Activated T-cell treated with anti-CD3 and anti-CD28 coated beads, Interleukin-2, amount 50 U/mL, for 72 hours (primary cell): ENCODE measurements at regions not wholly inside any gene's neighbourhood (a gene's known extent, or its start where the extent isn't known, plus 50 kb on each side); places are given as distances from the start of the nearest gene placed in this dataset.

ENCODE experiments used
- ATAC-seq, 2 donors: fragments of 150-1000 bp; cut with Tn5 transposase; replicated peaks in 1 of 2; 2 replicates each; pipeline ENCODE4 v1.10.0; 2021; ENCODE audit warnings: moderate library complexity in 2 of 2, mild to moderate bottlenecking in 1 of 2
- DNase-seq, 2 donors: peaks; one replicate each; pipeline ENCODE4 v3.0.0; 2021 to 2022; ENCODE audit warnings: mixed read lengths in 1 of 2
- H3K27ac Mint-ChIP-seq: one replicate; pipeline ENCODE4 v1.8.0; 2022; ENCODE audit warnings: mild to moderate bottlenecking, moderate library complexity, mixed read lengths
- H3K27me3 Mint-ChIP-seq: one replicate; pipeline ENCODE4 v1.8.0; 2022; ENCODE audit warnings: low read depth, mixed read lengths
- H3K36me3 Mint-ChIP-seq, 2 donors: one replicate each; pipeline ENCODE4 v1.8.0; 2022; ENCODE audit warnings: mixed read lengths in 2 of 2, mild to moderate bottlenecking in 1 of 2; ENCODE audit not compliant: insufficient read depth in 2 of 2
- H3K4me1 Mint-ChIP-seq: one replicate; pipeline ENCODE4 v1.8.0; 2022; ENCODE audit warnings: low read depth, mixed read lengths
- H3K4me3 Mint-ChIP-seq, 2 donors: one replicate each; pipeline ENCODE4 v1.8.0; 2022; ENCODE audit warnings: mild to moderate bottlenecking in 2 of 2, mixed read lengths in 2 of 2, moderate library complexity in 2 of 2
- H3K9me3 Mint-ChIP-seq, 2 donors: one replicate each; pipeline ENCODE4 v1.8.0; 2022; ENCODE audit warnings: mixed read lengths in 2 of 2

DNA sequence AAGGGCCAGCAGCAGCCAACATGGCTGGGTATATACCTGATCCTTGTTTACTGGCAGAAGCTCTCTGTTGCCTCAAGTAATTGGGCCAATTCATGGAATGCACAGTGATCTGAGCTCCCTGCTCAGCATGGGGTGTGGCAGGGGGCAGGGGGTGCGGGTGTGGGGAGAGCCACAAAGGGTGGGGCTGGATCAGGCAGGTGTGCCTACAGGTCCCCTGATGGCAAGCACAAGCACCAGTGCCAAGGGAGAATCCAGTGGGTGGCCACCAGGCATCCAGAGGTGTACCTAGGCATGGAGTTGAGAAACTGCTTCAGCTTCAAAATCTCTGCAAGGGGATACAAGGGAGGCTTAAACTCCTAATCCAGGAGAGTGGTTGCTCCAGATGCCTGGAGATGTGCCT, 235.8 kb upstream of the TLE4 start:
- H3K9me3 Mint-ChIP-seq = peaks cover 2 to 4% of the 10 kb centered on the region in 2 donors
- H3K4me1 Mint-ChIP-seq = no peaks in the 10 kb centered on the region
- H3K27me3 Mint-ChIP-seq = peaks cover 6% of the 10 kb centered on the region
- H3K4me3 Mint-ChIP-seq = no peak overlapping the region
- DNase-seq (no peak), ATAC-seq (no peak)
- no peaks in the 10 kb centered on the region for H3K36me3 Mint-ChIP-seq
- no peak overlapping the region for H3K27ac Mint-ChIP-seq

DNA sequence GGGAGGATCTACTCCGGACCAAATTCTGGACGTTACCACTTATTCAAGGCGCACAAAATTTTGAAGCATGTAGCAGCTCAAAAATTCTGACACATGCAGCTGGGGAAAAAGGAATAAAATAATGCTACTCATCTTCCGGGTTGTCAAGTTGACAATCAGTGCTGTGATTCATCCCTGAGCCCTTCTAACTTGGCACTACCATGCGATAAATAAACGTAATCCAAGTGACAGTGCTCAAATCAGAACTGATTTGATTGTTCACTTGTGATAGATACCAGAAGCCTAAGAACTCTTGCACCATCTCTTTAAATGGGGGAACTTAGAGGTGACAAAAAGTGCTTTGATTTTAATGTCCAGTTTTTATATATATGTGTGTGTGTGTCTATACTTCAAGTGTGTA, 230.2 kb upstream of the TLE4 start:
- H3K27me3 Mint-ChIP-seq = peaks cover 6% of the 10 kb centered on the region
- no peaks in the 10 kb centered on the region for H3K4me1 Mint-ChIP-seq

DNA sequence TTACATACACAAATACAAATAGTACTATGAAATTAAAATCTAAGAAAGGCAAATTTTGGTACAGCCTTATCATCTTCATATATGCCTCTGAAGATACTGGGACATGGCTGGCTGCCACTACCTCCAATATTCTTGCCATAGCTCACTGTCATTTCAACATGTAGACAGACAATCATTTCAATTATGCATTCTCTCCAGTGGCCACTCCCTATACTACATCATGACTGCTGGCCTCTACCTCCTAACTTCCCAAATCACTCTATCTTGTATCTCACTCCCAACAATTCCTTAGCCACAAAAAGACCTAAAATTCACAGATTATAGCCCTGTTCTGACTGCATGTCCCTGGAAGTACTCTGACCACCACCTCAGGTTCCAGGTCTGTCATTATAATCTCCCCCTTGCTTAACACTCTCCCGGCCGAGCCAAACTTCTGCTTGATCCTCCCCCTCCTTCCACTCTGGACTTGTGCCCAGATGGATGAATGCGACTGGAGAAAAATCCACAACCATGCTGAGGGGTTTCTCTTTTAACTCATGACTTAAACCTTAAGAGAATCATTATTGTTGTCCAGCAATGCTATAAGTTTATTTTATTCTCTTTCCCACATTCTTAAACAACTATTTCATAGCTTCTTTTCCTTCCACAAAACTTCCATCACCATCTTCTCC, 225.3 kb upstream of the TLE4 start:
- Mint-ChIP-seq H3K9me3 (no peaks in the 10 kb centered on the region), H3K27me3 (no peaks in the 10 kb centered on the region), H3K4me1 (no peaks in the 10 kb centered on the region), H3K27ac (no peak overlapping the region), H3K36me3 (no peaks in the 10 kb centered on the region), H3K4me3 (no peak overlapping the region)
- ATAC-seq (no peak), DNase-seq (no peak)

More for the DNA sequence above, 230.2 kb upstream of the TLE4 start:
- DNase-seq (no peak), ATAC-seq (no peak)
- Mint-ChIP-seq H3K27ac (no peak overlapping the region), H3K36me3 (no peaks in the 10 kb centered on the region), H3K4me3 (no peak overlapping the region), H3K9me3 (peaks cover 2% of the 10 kb centered on the region in 2 donors)

DNA sequence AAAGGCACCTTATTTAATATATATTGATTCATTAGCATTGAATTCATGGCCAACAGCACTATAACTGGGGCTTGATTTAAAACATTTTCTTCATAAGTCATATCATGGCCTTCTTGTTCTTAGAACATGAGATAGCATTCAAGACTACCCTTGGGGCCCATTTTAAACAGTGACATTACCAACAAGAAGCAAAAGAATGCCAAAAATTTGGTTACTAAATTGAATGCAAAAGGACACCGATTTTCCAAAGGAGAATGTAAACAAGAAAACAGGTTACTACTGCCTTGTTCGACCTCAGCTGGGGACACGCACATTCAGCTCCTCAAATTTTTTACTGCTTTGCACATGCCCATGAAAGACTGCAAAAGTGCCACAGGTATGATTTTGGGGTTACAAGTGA, 219.4 kb upstream of the TLE4 start:
- no peaks in the 10 kb centered on the region for H3K27me3 Mint-ChIP-seq
- DNase-seq = no peak
- peaks cover 0 to 2% of the 10 kb centered on the region in 2 donors for H3K9me3 Mint-ChIP-seq
- H3K4me3 Mint-ChIP-seq = no peak overlapping the region
- H3K4me1 Mint-ChIP-seq = no peaks in the 10 kb centered on the region
- no peaks in the 10 kb centered on the region for H3K36me3 Mint-ChIP-seq
- H3K27ac Mint-ChIP-seq = no peak overlapping the region
- no peak for ATAC-seq

DNA sequence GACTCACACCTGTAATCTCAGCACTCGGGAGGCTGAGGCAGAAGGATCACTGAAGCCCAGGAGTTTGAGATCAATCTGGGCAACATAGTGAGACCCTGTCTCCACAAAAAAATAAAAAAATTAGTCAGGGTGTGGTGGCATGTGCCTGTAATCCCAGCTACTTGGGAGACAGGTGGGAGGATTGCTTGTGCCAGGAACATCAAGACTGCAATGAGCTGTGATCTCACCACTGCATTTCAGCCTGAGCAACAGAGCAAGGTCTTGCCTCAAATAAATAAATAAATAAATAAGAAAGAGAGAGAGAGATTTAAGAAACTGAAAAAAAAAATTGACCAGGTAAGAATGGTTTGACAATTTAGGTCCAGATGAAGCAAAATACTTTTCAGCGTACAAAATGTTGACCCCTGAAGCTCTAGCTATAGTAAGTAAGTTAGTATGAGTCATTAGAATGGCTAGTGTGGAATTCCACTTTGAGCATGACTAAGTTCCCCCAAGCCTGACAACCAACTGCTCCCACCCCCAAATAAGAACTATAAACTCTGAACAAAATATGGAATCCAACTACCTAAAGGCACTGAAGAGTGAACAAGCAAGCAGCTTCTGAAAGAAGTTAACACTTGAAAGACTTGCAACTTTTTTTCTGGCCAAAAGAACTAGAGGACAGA, 217.8 kb upstream of the TLE4 start:
- H3K27me3 Mint-ChIP-seq = peaks cover 11% of the 10 kb centered on the region
- peaks cover 8% of the 10 kb centered on the region for H3K4me1 Mint-ChIP-seq
- no peaks in the 10 kb centered on the region for H3K36me3 Mint-ChIP-seq
- H3K9me3 Mint-ChIP-seq = peaks cover 0 to 2% of the 10 kb centered on the region in 2 donors
- H3K27ac Mint-ChIP-seq = no peak overlapping the region
- H3K4me3 Mint-ChIP-seq = no peak overlapping the region
- DNase-seq (no peak), ATAC-seq (no peak)

DNA sequence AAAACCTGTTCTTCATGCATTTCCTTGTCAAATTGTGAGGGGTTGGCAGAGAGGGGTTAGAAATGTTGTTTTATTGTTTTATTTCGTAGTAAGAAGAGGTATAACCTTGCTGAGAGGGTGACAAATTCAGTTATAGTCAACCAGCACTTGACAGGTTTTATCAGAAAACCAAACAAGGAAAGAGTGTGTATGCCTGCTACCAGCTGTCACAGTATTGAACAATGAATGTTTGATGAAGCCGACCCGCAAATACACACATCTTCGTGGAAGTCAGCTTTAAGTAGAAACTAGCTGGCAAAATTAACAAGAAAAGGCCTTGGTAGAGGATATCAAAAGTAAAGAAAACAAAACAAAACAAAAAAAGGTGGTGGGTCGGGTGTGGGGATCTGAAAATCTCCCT, 214.6 kb upstream of the TLE4 start:
- H3K4me1 Mint-ChIP-seq = peaks cover 8% of the 10 kb centered on the region
- DNase-seq (no peak), ATAC-seq (no peak)
- no peaks in the 10 kb centered on the region for H3K36me3 Mint-ChIP-seq
- H3K4me3 Mint-ChIP-seq = no peak overlapping the region
- no peaks in the 10 kb centered on the region for H3K9me3 Mint-ChIP-seq
- H3K27ac Mint-ChIP-seq = no peak overlapping the region
- H3K27me3 Mint-ChIP-seq = peaks cover 11% of the 10 kb centered on the region

DNA sequence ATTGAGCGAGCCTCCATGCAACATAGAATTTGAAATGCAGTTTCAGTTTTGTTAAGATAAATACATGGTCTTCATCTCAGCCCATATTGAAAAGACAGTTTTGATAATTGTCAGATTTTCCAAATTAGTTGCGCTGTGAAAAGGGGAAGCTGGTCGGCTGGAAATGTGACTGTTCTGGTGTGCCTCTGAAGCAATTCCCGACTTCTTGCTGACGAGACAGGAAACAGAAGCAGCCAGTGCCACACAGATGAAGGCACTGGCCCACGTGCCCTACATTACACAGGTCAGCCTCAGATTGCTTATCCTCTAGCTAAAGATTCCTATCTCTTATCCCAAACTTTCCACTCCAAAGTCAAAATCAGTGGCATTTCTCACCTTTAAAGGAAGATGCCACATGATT, 214.1 kb upstream of the TLE4 start:
- ATAC-seq (no peak), DNase-seq (no peak)
- Mint-ChIP-seq H3K27ac (no peak overlapping the region), H3K36me3 (no peaks in the 10 kb centered on the region), H3K4me3 (no peak overlapping the region), H3K27me3 (peaks cover 11% of the 10 kb centered on the region), H3K9me3 (no peaks in the 10 kb centered on the region), H3K4me1 (peaks cover 8% of the 10 kb centered on the region)

DNA sequence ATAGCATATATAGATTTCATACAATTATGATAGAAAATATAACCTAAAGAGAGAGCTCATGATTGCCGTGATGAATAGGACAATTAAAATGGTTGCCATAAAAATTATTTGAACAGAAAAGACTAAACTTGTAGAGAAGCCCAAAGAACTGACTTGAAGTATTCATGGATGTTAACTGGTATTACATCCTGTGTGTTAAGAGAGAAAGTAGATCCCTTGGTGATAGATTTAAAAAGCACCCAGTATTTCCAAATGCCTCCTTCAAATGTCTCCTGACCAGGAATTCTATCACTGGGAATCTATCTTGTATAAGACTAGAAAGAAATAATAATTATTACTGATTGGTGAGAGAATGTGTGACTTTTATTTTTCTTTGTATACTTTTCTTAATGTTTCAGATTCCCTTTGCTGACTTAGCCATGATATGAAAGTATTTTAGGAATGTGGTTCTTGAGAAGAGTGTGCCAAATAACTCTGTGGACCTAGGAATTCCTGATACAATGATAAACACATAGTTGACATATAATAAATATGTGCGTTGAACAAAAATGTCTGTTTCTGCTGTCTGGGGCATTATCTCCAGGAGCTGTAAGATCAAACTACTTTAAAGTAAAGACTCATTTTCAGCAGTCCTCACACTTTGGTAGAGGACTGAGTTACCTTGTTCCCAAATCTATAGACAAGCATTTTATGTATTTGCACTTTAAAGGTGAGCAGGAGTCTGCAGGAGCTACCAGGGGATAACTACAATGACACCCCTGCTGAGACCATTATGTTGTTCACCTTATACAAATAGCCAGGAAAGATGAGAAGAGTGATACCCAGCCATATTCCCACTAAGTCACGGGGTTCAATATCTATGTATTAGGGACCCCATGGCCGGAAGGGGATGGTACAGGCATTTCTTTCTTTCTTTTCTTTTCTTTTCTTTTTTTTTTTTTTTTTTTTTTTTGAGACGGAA, 211.1 kb upstream of the TLE4 start:
- H3K9me3 Mint-ChIP-seq = no peaks in the 10 kb centered on the region
- no peak overlapping the region for H3K4me3 Mint-ChIP-seq
- H3K27ac Mint-ChIP-seq = no peak overlapping the region
- ATAC-seq (no peak), DNase-seq (no peak)
- H3K27me3 Mint-ChIP-seq = peaks cover 11% of the 10 kb centered on the region
- peaks cover 8% of the 10 kb centered on the region for H3K4me1 Mint-ChIP-seq
- H3K36me3 Mint-ChIP-seq = no peaks in the 10 kb centered on the region

DNA sequence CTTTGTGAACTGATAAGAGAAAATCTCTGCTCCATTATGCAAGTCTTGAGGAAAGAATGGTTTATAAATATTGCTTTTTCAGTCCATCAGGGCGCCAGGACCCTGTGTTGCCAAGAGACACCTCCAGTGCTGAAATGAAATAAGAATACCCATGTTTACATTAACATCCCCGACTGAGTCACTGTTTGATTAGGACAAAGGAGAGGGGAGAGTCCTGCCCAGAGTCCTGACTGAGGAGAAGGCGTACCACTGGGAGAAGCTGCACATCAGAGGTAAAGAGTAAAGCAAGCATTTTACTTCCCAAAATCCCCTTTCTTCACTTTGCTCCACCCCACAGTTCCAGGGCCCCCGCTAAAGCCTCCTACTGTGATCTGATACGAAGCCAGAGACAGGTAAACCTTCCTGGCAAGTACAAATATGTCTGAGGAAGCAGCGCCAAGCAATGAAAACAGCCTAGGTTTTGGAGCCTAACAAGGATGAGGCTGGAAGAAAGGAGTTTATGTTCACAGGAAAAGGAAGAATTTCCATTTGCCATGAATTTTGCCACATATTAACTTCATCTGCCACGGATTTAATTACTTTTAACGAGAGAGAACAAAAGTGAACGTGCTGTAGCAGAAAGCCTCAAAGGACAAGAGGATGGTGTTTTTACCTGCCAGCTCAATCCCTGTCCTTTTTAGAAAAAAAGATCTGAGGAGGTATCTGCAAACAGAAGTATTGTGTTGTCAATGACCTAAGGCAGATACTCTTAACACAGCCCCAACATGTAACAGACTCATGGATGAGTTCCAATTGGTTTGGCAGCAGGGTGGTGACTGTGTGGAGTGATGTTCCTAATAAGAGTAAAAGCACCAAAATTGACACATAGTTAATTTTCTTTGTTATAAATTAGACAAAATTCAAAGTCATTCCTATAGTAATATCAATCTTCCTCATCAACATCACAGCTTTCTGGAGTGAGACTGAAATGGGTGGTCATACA, 209.4 kb upstream of the TLE4 start:
- H3K27me3 Mint-ChIP-seq = peaks cover 11% of the 10 kb centered on the region
- H3K4me1 Mint-ChIP-seq = peaks cover 8% of the 10 kb centered on the region
- no peaks in the 10 kb centered on the region for H3K9me3 Mint-ChIP-seq
- DNase-seq (no peak), ATAC-seq (no peak)
- no peak overlapping the region for H3K27ac Mint-ChIP-seq
- no peak overlapping the region for H3K4me3 Mint-ChIP-seq
- H3K36me3 Mint-ChIP-seq = no peaks in the 10 kb centered on the region

DNA sequence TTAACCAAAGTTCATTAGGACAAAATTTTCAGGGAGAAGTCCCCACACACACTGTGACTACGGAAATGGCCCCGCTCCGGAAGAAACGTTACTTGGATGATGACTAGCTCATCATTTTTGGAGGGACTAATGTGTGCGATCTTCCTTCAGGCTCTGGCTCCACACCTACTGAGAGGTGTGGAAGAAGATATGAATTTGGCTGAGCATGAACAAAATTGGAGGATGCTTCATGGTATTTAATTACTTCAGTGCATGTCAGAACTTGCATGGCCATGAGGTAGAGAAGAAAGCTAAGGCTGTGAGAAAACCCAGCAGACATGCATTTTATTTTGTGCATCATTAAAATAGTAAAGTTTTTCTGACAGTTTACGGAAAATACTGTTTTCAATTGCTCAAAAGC, 202.1 kb upstream of the TLE4 start:
- H3K36me3 Mint-ChIP-seq = no peaks in the 10 kb centered on the region
- no peaks in the 10 kb centered on the region for H3K4me1 Mint-ChIP-seq
- no peak overlapping the region for H3K4me3 Mint-ChIP-seq
- no peak for DNase-seq
- H3K27ac Mint-ChIP-seq = no peak overlapping the region
- peaks cover 6% of the 10 kb centered on the region for H3K27me3 Mint-ChIP-seq
- ATAC-seq = no peak
- H3K9me3 Mint-ChIP-seq = no peaks in the 10 kb centered on the region

DNA sequence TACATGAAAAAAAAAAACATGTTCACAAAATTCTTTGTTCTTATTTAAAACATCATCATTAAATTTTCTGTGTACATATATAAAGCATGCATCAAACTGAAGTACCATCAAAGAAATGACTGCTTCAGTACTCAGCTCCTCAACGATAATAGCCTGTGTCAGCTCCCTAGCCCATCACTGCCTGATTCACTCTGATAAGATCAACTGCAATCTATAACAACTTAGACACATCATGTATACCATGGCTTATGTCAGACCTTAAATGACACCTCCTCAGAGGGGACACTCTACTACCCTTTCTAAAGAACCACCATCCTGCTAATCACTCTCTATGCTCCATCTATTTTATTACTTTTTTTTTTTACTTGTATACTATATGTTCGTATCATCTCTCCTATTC, 200.5 kb upstream of the TLE4 start:
- no peak overlapping the region for H3K27ac Mint-ChIP-seq
- H3K4me3 Mint-ChIP-seq = no peak overlapping the region
- no peaks in the 10 kb centered on the region for H3K36me3 Mint-ChIP-seq
- no peak for ATAC-seq
- DNase-seq = no peak
- H3K9me3 Mint-ChIP-seq = no peaks in the 10 kb centered on the region
- H3K27me3 Mint-ChIP-seq = peaks cover 6% of the 10 kb centered on the region
- H3K4me1 Mint-ChIP-seq = no peaks in the 10 kb centered on the region

DNA sequence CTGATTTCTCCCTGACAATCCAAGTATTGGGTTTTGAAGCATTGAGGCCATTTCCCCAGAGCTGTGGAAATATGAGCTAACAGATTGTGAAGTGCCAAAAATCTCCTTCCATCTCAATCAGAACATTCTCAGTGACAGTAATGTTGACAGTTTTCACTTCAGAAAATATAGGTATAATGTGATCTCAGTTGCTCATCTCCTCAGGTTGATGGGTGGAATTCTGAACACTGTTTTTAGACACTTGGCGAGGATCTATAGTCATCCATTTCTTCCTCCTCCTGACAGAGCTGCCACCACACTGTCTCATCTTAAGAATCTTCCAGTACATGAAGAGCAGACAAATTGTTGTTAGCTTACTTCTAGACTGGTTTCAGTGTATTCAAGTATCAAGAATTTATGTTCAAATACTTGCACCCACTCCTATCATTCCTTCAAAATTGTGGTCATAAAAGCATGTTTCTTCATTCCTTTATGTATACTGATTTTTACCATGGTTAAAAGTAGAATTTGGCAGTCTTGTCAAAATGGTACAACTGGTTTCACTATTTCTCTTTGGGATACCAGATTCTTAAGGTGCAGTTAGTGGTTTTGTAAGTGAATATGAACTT, 199.7 kb upstream of the TLE4 start:
- H3K4me3 Mint-ChIP-seq = no peak overlapping the region
- no peaks in the 10 kb centered on the region for H3K4me1 Mint-ChIP-seq
- ATAC-seq (no peak), DNase-seq (no peak)
- no peaks in the 10 kb centered on the region for H3K36me3 Mint-ChIP-seq
- H3K9me3 Mint-ChIP-seq = no peaks in the 10 kb centered on the region
- peaks cover 6% of the 10 kb centered on the region for H3K27me3 Mint-ChIP-seq
- no peak overlapping the region for H3K27ac Mint-ChIP-seq
